ENCODE measurements at regions not wholly inside any gene's neighbourhood (a gene's known extent, or its start where the extent isn't known, plus 50 kb on each side); places are given as distances from the start of the nearest gene placed in this dataset.

DNA sequence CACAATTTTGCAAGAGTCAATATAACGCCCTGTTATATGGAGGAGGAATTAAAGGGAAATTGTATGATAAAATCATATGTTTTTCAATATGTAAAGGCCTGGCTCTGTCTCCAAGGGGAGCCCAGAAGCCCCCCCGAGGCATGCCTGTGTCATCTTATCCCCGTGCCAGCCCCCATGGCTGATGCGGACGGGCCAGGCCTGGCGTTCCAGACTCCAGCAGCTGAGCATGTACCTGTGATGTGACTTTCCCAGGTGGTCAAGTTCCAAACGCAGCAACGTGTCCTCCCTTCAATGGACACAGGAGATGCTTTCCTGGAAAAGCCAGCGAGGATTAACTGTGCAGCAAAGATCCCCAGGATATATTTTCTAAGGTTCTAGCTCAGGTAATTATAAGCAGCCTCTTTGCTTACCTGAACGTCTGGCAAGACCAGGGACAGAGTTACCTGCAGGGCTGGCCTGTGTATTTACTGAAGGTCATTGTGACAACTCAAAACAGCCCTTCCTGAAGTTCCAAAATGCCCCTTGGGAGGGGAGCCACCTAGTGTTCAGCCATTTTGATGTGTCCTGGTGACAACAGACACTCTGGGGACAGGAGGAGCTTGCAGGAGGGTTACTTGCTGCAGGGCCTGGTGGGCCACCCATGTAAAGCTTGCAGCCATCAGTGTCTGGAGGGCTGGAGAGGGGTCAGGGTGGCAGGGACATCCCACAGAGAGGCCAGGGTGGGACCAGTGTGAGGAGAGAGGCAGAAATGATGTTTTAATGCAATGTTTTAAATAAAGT lies 53.3 kb upstream of the RNU6ATAC start:
- TF ChIP-seq CTCF (conservative IDR thresholded peaks at IDR 0.05; ENCODE audit: low read depth, low read length) = peak; percentile 18
- no peak for DNase-seq (ENCODE audit: low read depth)
- H3K4me3 ChIP-seq (ENCODE audit: low read depth, low read length) = no peak overlapping the region

- no peak for TF ChIP-seq CTCF (conservative IDR thresholded peaks at IDR 0.05; ENCODE audit: low read depth, low read length)
- DNase-seq (ENCODE audit: low read depth) = no peak
- H3K4me3 ChIP-seq (ENCODE audit: low read depth, low read length) = no peak overlapping the region
These were observed 53.9 kb upstream of the RNU6ATAC start for GRCh38 chr9:134218230-134218629.

- no peak overlapping the region for H3K4me3 ChIP-seq (ENCODE audit: low read depth, low read length)
- no peak for TF ChIP-seq CTCF (conservative IDR thresholded peaks at IDR 0.05; ENCODE audit: low read depth, low read length)
- no peak for DNase-seq (ENCODE audit: low read depth)
These were observed 55.3 kb upstream of the RNU6ATAC start for GRCh38 chr9:134219646-134220060.

DNA sequence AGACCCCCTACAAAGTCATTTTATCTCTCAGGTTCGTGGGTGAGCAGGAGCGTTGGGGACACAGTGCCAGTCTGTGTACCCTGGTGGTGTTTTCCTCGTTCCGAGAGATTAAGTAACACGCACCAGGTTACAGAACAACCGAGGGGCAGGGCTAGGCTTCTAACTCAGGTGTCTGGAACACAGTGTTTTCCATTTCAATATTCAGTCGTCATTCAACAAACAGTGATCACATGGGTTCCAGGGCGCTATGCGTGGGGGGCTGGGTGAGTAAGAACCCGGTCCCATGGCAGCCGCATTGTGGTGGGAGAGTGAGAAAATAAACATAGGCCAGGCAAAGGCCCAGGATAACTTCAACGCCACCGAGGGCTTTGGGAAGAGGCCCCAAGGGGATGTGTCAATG lies 55.9 kb upstream of the RNU6ATAC start:
- no peak overlapping the region for H3K4me3 ChIP-seq (ENCODE audit: low read depth, low read length)
- DNase-seq (ENCODE audit: low read depth) = no peak
- TF ChIP-seq CTCF (conservative IDR thresholded peaks at IDR 0.05; ENCODE audit: low read depth, low read length) = no peak

DNA sequence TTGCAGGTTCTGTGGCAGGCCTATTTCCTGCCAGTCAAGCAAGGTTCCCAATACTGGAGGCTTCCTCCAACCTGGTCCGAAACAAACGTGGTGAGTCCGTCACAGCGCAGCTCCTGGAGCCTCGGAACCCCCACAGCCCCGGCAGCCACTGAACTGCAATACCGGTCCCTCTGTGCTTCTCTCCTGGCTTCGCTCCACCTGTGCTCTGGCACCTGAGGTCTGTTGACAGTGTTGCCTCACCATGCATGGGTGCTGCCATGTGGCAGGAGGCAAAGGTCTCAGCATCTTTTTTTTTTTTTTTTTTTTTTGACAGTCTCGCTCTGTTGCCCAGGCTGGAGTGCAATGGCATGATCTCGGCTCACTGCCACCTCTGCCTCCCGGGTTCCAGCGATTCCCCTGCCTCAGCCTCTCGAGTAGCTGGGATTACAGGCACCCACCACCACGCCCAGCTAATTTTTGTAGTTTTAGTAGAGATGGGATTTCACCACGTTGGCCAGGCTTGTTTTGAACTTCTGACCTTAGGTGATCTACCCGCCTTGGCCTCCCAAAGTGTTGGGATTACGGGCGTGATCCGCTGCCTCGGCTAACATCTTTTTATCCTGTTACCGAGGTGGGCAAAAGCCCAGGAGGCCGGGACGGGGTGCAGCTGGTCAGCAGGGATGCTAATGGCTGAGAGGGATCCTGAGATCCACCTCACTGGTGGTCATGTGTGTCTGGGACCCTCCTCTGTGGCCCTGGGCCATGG lies 57.1 kb upstream of the RNU6ATAC start:
- H3K4me3 ChIP-seq (ENCODE audit: low read depth, low read length) = no peak overlapping the region
- no peak for DNase-seq (ENCODE audit: low read depth)
- no peak for TF ChIP-seq CTCF (conservative IDR thresholded peaks at IDR 0.05; ENCODE audit: low read depth, low read length)

DNA sequence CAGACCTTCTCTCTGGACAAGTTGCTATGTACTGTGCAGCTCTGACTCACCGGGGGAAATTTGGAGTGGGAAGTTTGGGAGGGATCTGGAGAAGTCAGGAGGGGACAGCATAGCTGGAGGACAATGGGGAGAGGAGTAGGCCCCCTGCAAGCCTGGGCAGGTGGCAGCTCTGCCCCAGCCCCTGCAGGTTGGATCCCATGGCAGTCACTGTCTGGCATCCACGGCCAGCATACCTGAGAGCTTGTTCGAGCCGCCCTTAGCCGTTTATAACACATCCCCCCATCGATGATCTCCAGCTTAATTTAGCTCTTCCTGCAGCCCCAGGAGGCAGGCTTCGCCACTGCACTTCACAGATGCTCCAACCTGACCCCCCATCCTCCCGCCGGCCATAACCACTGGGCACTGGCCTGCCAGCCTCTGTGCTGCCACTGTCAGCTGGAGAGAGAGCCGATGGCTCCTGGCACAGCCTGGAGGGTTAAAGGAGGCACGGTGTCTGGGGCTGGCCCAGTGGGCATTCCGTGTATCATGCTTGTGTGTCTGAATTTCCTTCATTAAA lies 57.7 kb upstream of the RNU6ATAC start:
- no peak for TF ChIP-seq CTCF (conservative IDR thresholded peaks at IDR 0.05; ENCODE audit: low read depth, low read length)
- H3K4me3 ChIP-seq (ENCODE audit: low read depth, low read length) = no peak overlapping the region
- DNase-seq (ENCODE audit: low read depth) = no peak
